B cell (primary cell): ENCODE measurements at regions not wholly inside any gene's neighbourhood (a gene's known extent, or its start where the extent isn't known, plus 50 kb on each side); places are given as distances from the start of the nearest gene placed in this dataset.

Experiments used
- ATAC-seq: fragments of 200-7000 bp; cut with Tn5 transposase; one replicate; pipeline ENCODE4 v1.10.0; 2021; ENCODE audit warnings: low read depth, mild to moderate bottlenecking, moderate number of reproducible peaks, moderate library complexity
- CTCF ChIA-PET: fragments of 350-600 bp; sonication (Branson Sonifier 250); formaldehyde crosslinking; loops from one replicate; lab custom pipeline; 2021; ENCODE audit warnings: antibody characterized with exemption, inconsistent platforms; lab: Charles Lee
- POLR2A ChIA-PET: fragments of 350-600 bp; sonication (Branson Sonifier 250); formaldehyde crosslinking; loops from one replicate; lab custom pipeline; 2021; ENCODE audit warnings: antibody characterized with exemption; lab: Charles Lee
- DNase-seq: peaks from one replicate; pipeline ENCODE4 v3.0.0; 2013
- H2AFZ ChIP-seq: 2 replicates; pipeline ENCODE4 v1.6.1; 2012; ENCODE audit warnings: mild to moderate bottlenecking, low read depth, low read length; ENCODE audit not compliant: insufficient read depth, poor library complexity, severe bottlenecking
- H3K27ac ChIP-seq, 2 donors: 1 replicate in 1 of 2; 2 replicates in 1 of 2; pipeline ENCODE4 v1.5.1; 2012 to 2013; ENCODE audit warnings: low read length in 2 of 2, mild to moderate bottlenecking in 2 of 2, moderate library complexity in 1 of 2
- H3K27me3 ChIP-seq, 4 experiments: fragments of 200-600 bp in 1 of 4; sonication (generic) in 1 of 4; replicated peaks in 1 of 4; 1 replicate in 2 of 4; 2 replicates in 2 of 4; pipeline versions ENCODE4 v1.6.1 to v1.7.0; 2013 to 2016; ENCODE audit warnings: low read length in 3 of 4, mild to moderate bottlenecking in 2 of 4, mixed read lengths in 1 of 4, moderate library complexity in 1 of 4; ENCODE audit not compliant: insufficient read depth in 4 of 4, control insufficient read depth in 3 of 4; ENCODE audit errors: control extremely low read depth in 1 of 4
- H3K36me3 ChIP-seq, 2 experiments: replicated peaks in 1 of 2; 1 replicate in 1 of 2; 2 replicates in 1 of 2; pipeline versions ENCODE4 v1.6.1 to v1.7.1; 2013; ENCODE audit warnings: low read length in 1 of 2; ENCODE audit not compliant: insufficient read depth in 2 of 2, control insufficient read depth in 1 of 2; ENCODE audit errors: control extremely low read depth in 1 of 2, extremely low read depth in 1 of 2
- H3K4me1 ChIP-seq, 2 donors: fragments of 200-600 bp in 1 of 2; sonication (generic) in 1 of 2; 1 replicate in 1 of 2; 2 replicates in 1 of 2; pipeline versions ENCODE4 v1.5.1 to v1.6.1; 2013 to 2017; ENCODE audit warnings: low read length in 2 of 2; ENCODE audit not compliant: control insufficient read depth in 2 of 2, insufficient read depth in 2 of 2
- H3K4me2 ChIP-seq: replicated peaks from 2 replicates; pipeline ENCODE3; 2012; ENCODE audit warnings: mild to moderate bottlenecking, low read depth, low read length; ENCODE audit not compliant: poor library complexity, severe bottlenecking
- H3K4me3 ChIP-seq, 5 experiments: fragments of 200-600 bp in 1 of 5; sonication (generic) in 1 of 5; 1 replicate in 3 of 5; 2 replicates in 2 of 5; pipeline versions ENCODE4 v1.5.1 to v1.7.0; 2011 to 2016; ENCODE audit warnings: low read length in 4 of 5, mild to moderate bottlenecking in 4 of 5, low read depth in 2 of 5, control low read depth in 1 of 5, moderate library complexity in 1 of 5; ENCODE audit not compliant: insufficient read depth in 1 of 5; ENCODE audit errors: control extremely low read depth in 1 of 5, extremely low read depth in 1 of 5
- H3K79me2 ChIP-seq: fragments of 200-600 bp; sonication (generic); one replicate; pipeline ENCODE4 v1.6.0; 2016; ENCODE audit warnings: low read length; ENCODE audit not compliant: control insufficient read depth, insufficient read depth
- H3K9ac ChIP-seq: fragments of 200-600 bp; sonication (generic); 2 replicates; pipeline ENCODE4 v1.6.1; 2017; ENCODE audit warnings: mild to moderate bottlenecking, low read length, moderate library complexity
- H3K9me3 ChIP-seq, 3 donors: one replicate each; pipeline versions ENCODE4 v1.6.1 to v1.7.1; 2013; ENCODE audit warnings: low read length in 2 of 3; ENCODE audit not compliant: control insufficient read depth in 2 of 3, insufficient read depth in 1 of 3; ENCODE audit errors: control extremely low read depth in 1 of 3
- H4K20me1 ChIP-seq: 2 replicates; pipeline ENCODE4 v1.6.0; 2012; ENCODE audit warnings: mild to moderate bottlenecking, low read length; ENCODE audit not compliant: insufficient read depth, control insufficient read depth, poor library complexity, severe bottlenecking
- H3K27ac Mint-ChIP-seq: one replicate; pipeline ENCODE4 v1.8.0; 2021; ENCODE audit warnings: mixed read lengths
- H3K27me3 Mint-ChIP-seq: one replicate; pipeline ENCODE4 v1.8.0; 2021; ENCODE audit warnings: mixed read lengths
- H3K4me1 Mint-ChIP-seq: one replicate; pipeline ENCODE4 v1.8.0; 2021; ENCODE audit warnings: mixed read lengths
- H3K4me3 Mint-ChIP-seq: one replicate; pipeline ENCODE4 v1.8.0; 2021; ENCODE audit warnings: mixed read lengths
- H3K9me3 Mint-ChIP-seq: one replicate; pipeline ENCODE4 v1.8.0; 2022; ENCODE audit warnings: mixed read lengths; ENCODE audit not compliant: insufficient read depth
- EZH2 ChIP-seq: IDR thresholded peaks from 2 replicates; pipeline ENCODE4 v1.6.1; 2012; ENCODE audit warnings: borderline replicate concordance, low read depth, mild to moderate bottlenecking, moderate library complexity, low read length; ENCODE audit not compliant: insufficient read depth, poor library complexity, severe bottlenecking
- WGBS: methylation state at CpG from one replicate; pipeline ENCODE4 v1.1.5; 2013; ENCODE audit warnings: missing lambda C conversion rate; ENCODE audit not compliant: insufficient coverage; 5-methylcytosine and 5-hydroxymethylcytosine counted together
- intact Hi-C: fragments of 100-400 bp; cut with micrococcal nuclease; formaldehyde crosslinking; loops from one replicate; pipeline ENCODE4 v1.10.0; 2022
- TF ChIP-seq, protein P1 (sequence below): fragments of 200-600 bp; IDR thresholded peaks from one replicate; pipeline ENCODE4 v1.8.0; 2022; ENCODE audit warnings: antibody characterized with exemption, mild to moderate bottlenecking

DNA sequence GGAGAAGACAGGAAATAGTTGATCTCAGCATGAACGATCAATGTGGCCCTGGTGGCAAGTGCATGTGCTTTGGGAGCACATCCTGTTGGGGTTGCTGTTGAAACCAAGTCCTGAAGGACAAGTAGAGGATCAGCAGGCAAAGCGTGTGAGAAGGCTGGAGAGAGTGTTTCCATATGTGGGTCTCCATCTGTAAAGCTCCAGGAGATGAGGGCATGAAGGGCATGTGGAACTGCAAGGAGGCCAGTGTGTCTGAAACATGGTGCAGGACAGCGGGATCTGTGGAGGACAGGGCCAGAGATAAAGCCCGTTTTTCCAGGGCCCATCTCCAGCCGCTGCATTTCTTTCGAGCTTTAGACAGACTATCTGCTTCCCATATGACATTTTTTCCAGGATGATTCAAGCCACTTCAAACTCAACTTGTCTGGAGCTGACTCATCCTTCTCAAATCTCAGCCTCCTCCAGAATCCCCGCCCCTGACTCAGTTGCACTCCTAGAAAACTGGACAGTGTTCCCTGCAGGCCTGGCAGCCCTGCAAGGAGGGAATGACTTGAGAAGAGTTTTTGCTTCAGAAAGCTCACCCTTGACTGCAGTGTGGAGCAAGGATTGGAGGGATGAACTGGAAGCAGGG, 226.1 kb downstream of the VAPA start:
- DNase-seq (no peak), ATAC-seq (no peak)
- Histone ChIP-seq H3K9me3 (peaks cover 0 to 1% (median 0%) of the 10 kb centered on the region in 3 donors), H3K4me2 (no peak overlapping the region), H4K20me1 (no peaks in the 10 kb centered on the region), H3K36me3 (no peaks in the 10 kb centered on the region), H3K27ac (no peak overlapping the region), H3K27me3 (no peaks in the 10 kb centered on the region), H3K4me1 (no peaks in the 10 kb centered on the region), H3K9ac (no peak overlapping the region), H3K4me3 (no peak overlapping the region), H3K79me2 (no peaks in the 10 kb centered on the region), H2AFZ (no peak overlapping the region)
- Mint-ChIP-seq H3K27ac (no peak overlapping the region), H3K4me3 (no peak overlapping the region), H3K9me3 (no peaks in the 10 kb centered on the region), H3K4me1 (no peaks in the 10 kb centered on the region), H3K27me3 (peaks cover 5% of the 10 kb centered on the region)
- ChIA-PET CTCF (no interaction called here), POLR2A (no interaction called here)
- intact Hi-C loops: no loop called here
- TF ChIP-seq EZH2: no peak
- TF ChIP-seq, protein P1, sequence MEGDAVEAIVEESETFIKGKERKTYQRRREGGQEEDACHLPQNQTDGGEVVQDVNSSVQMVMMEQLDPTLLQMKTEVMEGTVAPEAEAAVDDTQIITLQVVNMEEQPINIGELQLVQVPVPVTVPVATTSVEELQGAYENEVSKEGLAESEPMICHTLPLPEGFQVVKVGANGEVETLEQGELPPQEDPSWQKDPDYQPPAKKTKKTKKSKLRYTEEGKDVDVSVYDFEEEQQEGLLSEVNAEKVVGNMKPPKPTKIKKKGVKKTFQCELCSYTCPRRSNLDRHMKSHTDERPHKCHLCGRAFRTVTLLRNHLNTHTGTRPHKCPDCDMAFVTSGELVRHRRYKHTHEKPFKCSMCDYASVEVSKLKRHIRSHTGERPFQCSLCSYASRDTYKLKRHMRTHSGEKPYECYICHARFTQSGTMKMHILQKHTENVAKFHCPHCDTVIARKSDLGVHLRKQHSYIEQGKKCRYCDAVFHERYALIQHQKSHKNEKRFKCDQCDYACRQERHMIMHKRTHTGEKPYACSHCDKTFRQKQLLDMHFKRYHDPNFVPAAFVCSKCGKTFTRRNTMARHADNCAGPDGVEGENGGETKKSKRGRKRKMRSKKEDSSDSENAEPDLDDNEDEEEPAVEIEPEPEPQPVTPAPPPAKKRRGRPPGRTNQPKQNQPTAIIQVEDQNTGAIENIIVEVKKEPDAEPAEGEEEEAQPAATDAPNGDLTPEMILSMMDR: no peak
- 84% methylated on average over 7 of the region's 7 CpGs for WGBS

DNA sequence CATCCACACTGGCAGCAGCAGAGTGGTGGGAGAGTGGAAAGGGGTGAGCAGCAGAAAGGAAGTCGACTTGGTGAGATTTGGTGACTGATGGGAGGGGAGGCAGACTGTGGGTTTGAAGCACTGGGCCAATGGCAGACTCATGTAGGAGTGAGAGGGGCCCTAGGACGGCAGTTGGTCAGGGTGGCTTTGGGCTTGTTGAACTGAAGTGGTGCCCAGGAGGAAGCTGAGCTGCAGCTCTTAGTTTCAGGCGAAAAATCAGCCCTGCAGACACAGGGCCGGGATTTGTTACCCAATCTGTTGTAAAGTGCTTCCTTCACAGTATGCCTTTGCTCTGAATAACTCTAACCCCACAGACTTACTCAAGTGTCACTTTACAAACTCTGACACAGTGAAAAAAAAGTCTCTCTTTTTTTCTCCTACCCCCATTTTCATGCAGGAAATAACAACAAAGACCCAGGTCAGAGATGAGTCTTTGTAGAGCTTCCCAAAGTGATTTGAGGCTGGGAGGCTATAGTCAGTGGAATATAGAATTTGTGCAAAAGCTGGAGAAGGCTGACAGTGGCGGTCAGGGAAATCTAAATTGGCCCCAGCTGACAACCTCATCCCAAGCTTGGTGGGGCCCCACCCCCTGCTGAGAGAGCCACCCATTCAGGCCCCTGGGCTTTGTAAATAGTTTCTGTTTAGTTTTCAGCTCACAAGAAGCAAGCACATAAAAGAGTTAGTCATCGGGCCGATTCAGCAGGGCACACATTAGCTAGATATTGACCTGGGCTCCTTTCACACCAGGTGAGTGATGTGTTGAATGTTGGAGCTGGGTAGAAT, 226.9 kb downstream of the VAPA start:
- Mint-ChIP-seq H3K9me3 (no peaks in the 10 kb centered on the region), H3K27ac (no peak overlapping the region), H3K4me1 (no peaks in the 10 kb centered on the region), H3K4me3 (no peak overlapping the region), H3K27me3 (peaks cover 5% of the 10 kb centered on the region)
- Histone ChIP-seq H3K4me1 (no peaks in the 10 kb centered on the region), H3K4me3 (no peak overlapping the region), H3K4me2 (no peak overlapping the region), H4K20me1 (no peaks in the 10 kb centered on the region), H3K36me3 (no peaks in the 10 kb centered on the region), H3K9ac (no peak overlapping the region), H2AFZ (no peak overlapping the region), H3K27ac (no peak overlapping the region), H3K79me2 (no peaks in the 10 kb centered on the region), H3K9me3 (peaks cover 0 to 1% (median 0%) of the 10 kb centered on the region in 3 donors), H3K27me3 (no peaks in the 10 kb centered on the region)
- 86% methylated on average over 6 of the region's 7 CpGs for WGBS
- ATAC-seq (no peak), DNase-seq (no peak)
- CTCF ChIA-PET: no interaction called here
- TF ChIP-seq, protein P1: no peak
- TF ChIP-seq EZH2: no peak
- intact Hi-C loops: no loop called here
- POLR2A ChIA-PET: no interaction called here
